Natural killer cell (primary cell): ENCODE measurements at regions not wholly inside any gene's neighbourhood (a gene's known extent, or its start where the extent isn't known, plus 50 kb on each side); places are given as distances from the start of the nearest gene placed in this dataset.

Experiments
- ATAC-seq, 3 donors: fragments of 150-1000 bp in 2 of 3; fragments of 200-7000 bp in 1 of 3; cut with Tn5 transposase; 1 replicate in 1 of 3; 2 replicates in 2 of 3; pipeline ENCODE4 v1.10.0; 2021; ENCODE audit warnings: mild to moderate bottlenecking in 2 of 3, moderate library complexity in 2 of 3
- DNase-seq, 2 donors: peaks; one replicate each; pipeline versions ENCODE4 v3.0.0 to v3.0.0-alpha.2; 2013 to 2021; ENCODE audit warnings: mixed read lengths in 1 of 2
- H3K27ac ChIP-seq: one replicate; pipeline ENCODE4 v1.5.1; 2013; ENCODE audit warnings: mild to moderate bottlenecking, low read length
- H3K27me3 ChIP-seq: one replicate; pipeline ENCODE4 v1.6.1; 2013; ENCODE audit warnings: low read length; ENCODE audit not compliant: control insufficient read depth, insufficient read depth
- H3K36me3 ChIP-seq: one replicate; pipeline ENCODE4 v1.6.1; 2013; ENCODE audit warnings: low read length; ENCODE audit not compliant: control insufficient read depth, insufficient read depth
- H3K4me1 ChIP-seq: one replicate; pipeline ENCODE4 v1.6.1; 2013; ENCODE audit warnings: low read length; ENCODE audit not compliant: control insufficient read depth, insufficient read depth
- H3K4me3 ChIP-seq: one replicate; pipeline ENCODE4 v1.5.1; 2013; ENCODE audit warnings: low read length
- H3K9me3 ChIP-seq: one replicate; pipeline ENCODE4 v1.6.1; 2013; ENCODE audit warnings: low read length; ENCODE audit not compliant: control insufficient read depth, insufficient read depth
- H3K27ac Mint-ChIP-seq, 2 donors: one replicate each; pipeline ENCODE4 v1.8.0; 2022; ENCODE audit warnings: mild to moderate bottlenecking in 2 of 2, mixed read lengths in 2 of 2, moderate library complexity in 1 of 2
- H3K27me3 Mint-ChIP-seq, 2 donors: one replicate each; pipeline ENCODE4 v1.8.0; 2022; ENCODE audit warnings: low read depth in 2 of 2, mixed read lengths in 2 of 2
- H3K36me3 Mint-ChIP-seq: one replicate; pipeline ENCODE4 v1.8.0; 2022; ENCODE audit warnings: mixed read lengths
- H3K4me1 Mint-ChIP-seq, 2 donors: one replicate each; pipeline ENCODE4 v1.8.0; 2022; ENCODE audit warnings: mixed read lengths in 2 of 2
- H3K4me3 Mint-ChIP-seq: one replicate; pipeline ENCODE4 v1.8.0; 2022; ENCODE audit warnings: mild to moderate bottlenecking, moderate library complexity, mixed read lengths
- H3K9me3 Mint-ChIP-seq, 2 donors: one replicate each; pipeline ENCODE4 v1.8.0; 2022; ENCODE audit warnings: mixed read lengths in 2 of 2
- CTCF ChIP-seq: fragments of 200-600 bp; IDR thresholded peaks from one replicate; pipeline ENCODE4 v1.8.0; 2022; ENCODE audit warnings: antibody characterized with exemption
- WGBS: methylation state at CpG from one replicate; pipeline ENCODE4 v1.1.7; 2013; ENCODE audit warnings: missing lambda C conversion rate; ENCODE audit not compliant: insufficient coverage; 5-methylcytosine and 5-hydroxymethylcytosine counted together
- intact Hi-C: fragments of 100-400 bp; cut with micrococcal nuclease; formaldehyde crosslinking; loops from one replicate; pipeline ENCODE4 v1.14.2; 2022

GRCh38 chr5:109479260-109479860 is 69.6 kb upstream of the PJA2 start:
- ATAC-seq, result no peak
- Mint-ChIP-seq H3K27me3 (peaks cover 14 to 15% of the 10 kb centered on the region in 2 donors), H3K4me3 (no peak overlapping the region), H3K9me3 (no peaks in the 10 kb centered on the region), H3K27ac (no peak overlapping the region), H3K4me1 (no peaks in the 10 kb centered on the region), H3K36me3 (no peaks in the 10 kb centered on the region)
- H3K4me3 ChIP-seq, result no peak overlapping the region
- no peak overlapping the region for H3K27ac ChIP-seq
- peak in 1 of 2 donors; percentile 23 for DNase-seq
- TF ChIP-seq CTCF, result no peak
- no peaks in the 10 kb centered on the region for H3K36me3 ChIP-seq
- intact Hi-C loops, result no loop called here
- WGBS, result no CpG with 5 or more reads among the region's 2 CpGs
- no peaks in the 10 kb centered on the region for H3K27me3 ChIP-seq
- no peaks in the 10 kb centered on the region for H3K9me3 ChIP-seq
- no peaks in the 10 kb centered on the region for H3K4me1 ChIP-seq

- no peak overlapping the region for H3K27ac ChIP-seq
- no peaks in the 10 kb centered on the region for H3K36me3 ChIP-seq
- no peaks in the 10 kb centered on the region for H3K4me1 Mint-ChIP-seq
- intact Hi-C loops, result no loop called here
- no peaks in the 10 kb centered on the region for H3K27me3 ChIP-seq
- no peak overlapping the region for H3K4me3 ChIP-seq
- DNase-seq (no peak), ATAC-seq (no peak)
- H3K9me3 Mint-ChIP-seq, result no peaks in the 10 kb centered on the region
- H3K4me3 Mint-ChIP-seq, result no peak overlapping the region
- peaks cover 11 to 15% of the 10 kb centered on the region in 2 donors for H3K27me3 Mint-ChIP-seq
- H3K36me3 Mint-ChIP-seq, result no peaks in the 10 kb centered on the region
- H3K27ac Mint-ChIP-seq, result no peak overlapping the region
- no peaks in the 10 kb centered on the region for H3K4me1 ChIP-seq
- no peaks in the 10 kb centered on the region for H3K9me3 ChIP-seq
- TF ChIP-seq CTCF, result no peak
Observed at GRCh38 chr5:109478830-109479229, 69.1 kb upstream of the PJA2 start.

- Mint-ChIP-seq H3K4me1 (no peaks in the 10 kb centered on the region), H3K36me3 (no peaks in the 10 kb centered on the region), H3K27ac (no peak overlapping the region), H3K9me3 (no peaks in the 10 kb centered on the region), H3K4me3 (no peak overlapping the region), H3K27me3 (peaks cover 10 to 27% of the 10 kb centered on the region in 2 donors)
- intact Hi-C loops, result no loop called here
- 54% methylated on average over 1 of the region's 2 CpGs for WGBS
- DNase-seq (no peak), ATAC-seq (no peak)
- Histone ChIP-seq H3K36me3 (no peaks in the 10 kb centered on the region), H3K4me1 (no peaks in the 10 kb centered on the region), H3K9me3 (no peaks in the 10 kb centered on the region), H3K27me3 (no peaks in the 10 kb centered on the region), H3K27ac (no peak overlapping the region), H3K4me3 (no peak overlapping the region)
- no peak for TF ChIP-seq CTCF
Observed at GRCh38 chr5:109476292-109476691, 66.5 kb upstream of the PJA2 start.
